ENCODE measurements at regions not wholly inside any gene's neighbourhood (a gene's known extent, or its start where the extent isn't known, plus 50 kb on each side); places are given as distances from the start of the nearest gene placed in this dataset.

GRCh38 chr7:1352656-1353271 lies 106.5 kb downstream of the MICALL2 start:
- TF ChIP-seq REST (IDR thresholded peaks at IDR 0.05; ENCODE audit: insufficient read depth in 1 of 2, low read depth in 2 of 2, low read length in 2 of 2) (no peak), FOXP2 (optimal IDR thresholded peaks at IDR 0.05; ENCODE audit: borderline replicate concordance, extremely low read depth, extremely low read length, insufficient read depth) (no peak), POLR2AphosphoS5 (IDR thresholded peaks at IDR 0.05; ENCODE audit: low read depth, low read length) (no peak), SIN3A (IDR thresholded peaks at IDR 0.05; ENCODE audit: borderline replicate concordance, insufficient read depth, low read length) (no peak), TAF1 (IDR thresholded peaks at IDR 0.05; ENCODE audit: borderline replicate concordance, insufficient read depth, low read length) (no peak)

- no peak for TF ChIP-seq FOXP2 (optimal IDR thresholded peaks at IDR 0.05; ENCODE audit: borderline replicate concordance, extremely low read depth, extremely low read length, insufficient read depth)
- no peak for TF ChIP-seq POLR2AphosphoS5 (IDR thresholded peaks at IDR 0.05; ENCODE audit: low read depth, low read length)
- no peak for TF ChIP-seq TAF1 (IDR thresholded peaks at IDR 0.05; ENCODE audit: borderline replicate concordance, insufficient read depth, low read length)
- no peak for TF ChIP-seq REST (IDR thresholded peaks at IDR 0.05; ENCODE audit: insufficient read depth in 1 of 2, low read depth in 2 of 2, low read length in 2 of 2)
- TF ChIP-seq SIN3A (IDR thresholded peaks at IDR 0.05; ENCODE audit: borderline replicate concordance, insufficient read depth, low read length) = no peak
Measured at GRCh38 chr7:1354661-1355567, 104.4 kb downstream of the MICALL2 start.

GRCh38 chr7:1355568-1356340 lies 103.5 kb downstream of the MICALL2 start:
- TF ChIP-seq POLR2AphosphoS5 (IDR thresholded peaks at IDR 0.05; ENCODE audit: low read depth, low read length) = no peak
- TF ChIP-seq FOXP2 (optimal IDR thresholded peaks at IDR 0.05; ENCODE audit: borderline replicate concordance, extremely low read depth, extremely low read length, insufficient read depth) = no peak
- no peak for TF ChIP-seq REST (IDR thresholded peaks at IDR 0.05; ENCODE audit: insufficient read depth in 1 of 2, low read depth in 2 of 2, low read length in 2 of 2)
- no peak for TF ChIP-seq TAF1 (IDR thresholded peaks at IDR 0.05; ENCODE audit: borderline replicate concordance, insufficient read depth, low read length)
- no peak for TF ChIP-seq SIN3A (IDR thresholded peaks at IDR 0.05; ENCODE audit: borderline replicate concordance, insufficient read depth, low read length)

- no peak for TF ChIP-seq SIN3A (IDR thresholded peaks at IDR 0.05; ENCODE audit: borderline replicate concordance, insufficient read depth, low read length)
- TF ChIP-seq POLR2AphosphoS5 (IDR thresholded peaks at IDR 0.05; ENCODE audit: low read depth, low read length) = no peak
- no peak for TF ChIP-seq TAF1 (IDR thresholded peaks at IDR 0.05; ENCODE audit: borderline replicate concordance, insufficient read depth, low read length)
- TF ChIP-seq REST (IDR thresholded peaks at IDR 0.05; ENCODE audit: insufficient read depth in 1 of 2, low read depth in 2 of 2, low read length in 2 of 2) = no peak
- no peak for TF ChIP-seq FOXP2 (optimal IDR thresholded peaks at IDR 0.05; ENCODE audit: borderline replicate concordance, extremely low read depth, extremely low read length, insufficient read depth)
Measured at GRCh38 chr7:1357601-1358271, 101.5 kb downstream of the MICALL2 start.
